ENCODE measurements at regions not wholly inside any gene's neighbourhood (a gene's known extent, or its start where the extent isn't known, plus 50 kb on each side); places are given as distances from the start of the nearest gene placed in this dataset.

DNA sequence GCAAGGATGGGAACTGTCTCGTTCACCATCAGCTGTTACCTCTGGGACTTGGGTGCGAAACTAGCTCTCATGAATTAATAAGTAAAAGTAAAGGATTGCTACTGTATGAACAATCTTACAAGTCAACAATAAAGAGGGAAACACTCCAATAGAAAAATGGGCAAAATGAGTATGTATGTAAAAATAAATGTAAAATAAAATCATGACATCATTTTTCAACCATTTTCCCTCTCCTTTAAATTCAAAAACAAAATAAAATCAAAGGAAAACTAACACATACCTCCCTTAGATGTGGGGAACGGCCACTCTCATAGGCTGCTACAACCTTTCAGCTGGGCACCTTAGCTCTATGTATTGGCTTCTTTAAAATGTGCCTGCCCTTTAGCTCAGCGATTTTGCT lies 389.7 kb upstream of the ARID1B start:
- Histone ChIP-seq H3K4me3 (no peak overlapping the region), H3K9me3 (no peaks in the 10 kb centered on the region), H3K4me1 (replicated peaks) (no peaks in the 10 kb centered on the region), H3K27ac (no peak overlapping the region), H3K36me3 (no peaks in the 10 kb centered on the region), H3K27me3 (replicated peaks; ENCODE audit: insufficient read depth) (no peaks in the 10 kb centered on the region)
- 94% methylated on average over 4 of the region's 4 CpGs for WGBS
- intact Hi-C loops (cut with DNase I): no loop called here
- DNase-seq (ENCODE audit: low spot score): no peak
- no peak for TF ChIP-seq POLR2A (IDR thresholded peaks at IDR 0.05)
- no peak for TF ChIP-seq POLR2AphosphoS5 (IDR thresholded peaks at IDR 0.05)
- TF ChIP-seq, protein P1, sequence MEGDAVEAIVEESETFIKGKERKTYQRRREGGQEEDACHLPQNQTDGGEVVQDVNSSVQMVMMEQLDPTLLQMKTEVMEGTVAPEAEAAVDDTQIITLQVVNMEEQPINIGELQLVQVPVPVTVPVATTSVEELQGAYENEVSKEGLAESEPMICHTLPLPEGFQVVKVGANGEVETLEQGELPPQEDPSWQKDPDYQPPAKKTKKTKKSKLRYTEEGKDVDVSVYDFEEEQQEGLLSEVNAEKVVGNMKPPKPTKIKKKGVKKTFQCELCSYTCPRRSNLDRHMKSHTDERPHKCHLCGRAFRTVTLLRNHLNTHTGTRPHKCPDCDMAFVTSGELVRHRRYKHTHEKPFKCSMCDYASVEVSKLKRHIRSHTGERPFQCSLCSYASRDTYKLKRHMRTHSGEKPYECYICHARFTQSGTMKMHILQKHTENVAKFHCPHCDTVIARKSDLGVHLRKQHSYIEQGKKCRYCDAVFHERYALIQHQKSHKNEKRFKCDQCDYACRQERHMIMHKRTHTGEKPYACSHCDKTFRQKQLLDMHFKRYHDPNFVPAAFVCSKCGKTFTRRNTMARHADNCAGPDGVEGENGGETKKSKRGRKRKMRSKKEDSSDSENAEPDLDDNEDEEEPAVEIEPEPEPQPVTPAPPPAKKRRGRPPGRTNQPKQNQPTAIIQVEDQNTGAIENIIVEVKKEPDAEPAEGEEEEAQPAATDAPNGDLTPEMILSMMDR (IDR thresholded peaks at IDR 0.05): no peak

DNA sequence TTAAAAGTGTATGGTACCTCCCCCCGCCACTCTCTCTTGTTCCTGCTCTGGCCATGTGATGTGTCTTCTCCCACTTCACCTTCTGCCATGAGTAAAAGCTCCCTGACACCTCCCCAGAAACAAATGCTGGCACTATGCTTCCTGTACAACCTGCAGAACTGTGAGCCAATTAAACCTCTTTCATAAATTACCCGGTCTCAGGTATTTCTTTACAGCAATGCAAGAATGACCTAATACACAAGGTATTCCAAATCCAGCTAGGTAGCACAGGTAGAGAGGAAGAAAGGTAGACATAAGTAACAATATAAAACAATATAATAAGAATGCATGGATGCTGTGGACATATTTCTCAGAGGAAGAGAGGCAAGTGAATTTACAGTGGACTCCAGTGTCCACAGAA lies 394.1 kb upstream of the ARID1B start:
- Histone ChIP-seq H3K9me3 (no peaks in the 10 kb centered on the region), H3K4me3 (no peak overlapping the region), H3K27me3 (replicated peaks; ENCODE audit: insufficient read depth) (no peaks in the 10 kb centered on the region), H3K36me3 (no peaks in the 10 kb centered on the region), H3K4me1 (replicated peaks) (no peaks in the 10 kb centered on the region), H3K27ac (no peak overlapping the region)
- DNase-seq (ENCODE audit: low spot score): no peak
- TF ChIP-seq POLR2A (IDR thresholded peaks at IDR 0.05): no peak
- TF ChIP-seq POLR2AphosphoS5 (IDR thresholded peaks at IDR 0.05): no peak
- TF ChIP-seq, protein P1 (IDR thresholded peaks at IDR 0.05): no peak
- 82% methylated on average over 2 of the region's 2 CpGs for WGBS
- intact Hi-C loops (cut with DNase I): no loop called here

DNA sequence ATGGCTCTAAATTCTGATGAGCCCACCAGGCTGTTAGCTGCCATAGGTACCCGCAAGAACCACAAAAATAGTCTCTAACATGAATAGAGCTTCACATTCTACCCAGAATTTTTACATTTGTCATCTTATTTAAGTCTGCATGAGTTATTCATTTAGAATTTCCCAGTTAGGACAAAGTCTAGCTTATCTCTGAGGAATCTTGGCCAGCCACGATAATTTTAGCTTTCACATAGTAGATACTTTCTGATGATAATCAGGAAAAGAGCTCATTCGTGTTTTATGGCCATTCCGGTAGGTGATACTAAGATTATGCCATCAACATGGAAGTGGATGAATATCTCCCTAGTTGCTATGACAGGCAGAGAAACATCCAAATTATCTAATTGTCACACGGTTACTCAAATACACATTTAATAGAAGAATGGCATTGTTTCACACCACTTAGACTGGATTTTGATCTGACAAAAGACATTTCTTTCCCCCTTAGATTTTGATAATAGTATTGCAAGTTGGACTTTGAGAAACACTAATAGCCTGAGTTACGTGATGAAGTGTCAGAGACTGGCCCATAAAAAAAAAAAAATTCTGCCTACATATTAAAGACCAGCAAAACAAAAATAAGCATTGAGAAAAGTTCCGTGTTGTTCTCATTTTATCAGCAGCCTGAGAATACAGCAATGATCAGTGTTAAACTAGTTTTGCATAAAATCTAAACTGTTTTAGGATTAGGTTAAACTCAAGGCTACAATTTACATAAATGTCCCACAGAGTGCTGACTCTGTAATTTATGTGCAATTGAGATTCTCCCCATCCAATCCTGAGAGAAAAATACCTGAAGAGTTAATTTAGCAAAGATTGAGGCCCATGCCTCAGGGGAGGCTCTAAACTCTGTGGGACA lies 397.5 kb upstream of the ARID1B start:
- no peaks in the 10 kb centered on the region for H3K9me3 ChIP-seq
- no peak for TF ChIP-seq POLR2A (IDR thresholded peaks at IDR 0.05)
- TF ChIP-seq POLR2AphosphoS5 (IDR thresholded peaks at IDR 0.05): no peak
- TF ChIP-seq, protein P1 (IDR thresholded peaks at IDR 0.05): no peak
- H3K27ac ChIP-seq: no peak overlapping the region
- 52% methylated on average over 7 of the region's 7 CpGs for WGBS
- intact Hi-C loops (cut with DNase I): no loop called here
- H3K4me3 ChIP-seq: no peak overlapping the region
- no peak for DNase-seq (ENCODE audit: low spot score)
- no peaks in the 10 kb centered on the region for H3K36me3 ChIP-seq
- no peaks in the 10 kb centered on the region for H3K27me3 ChIP-seq (replicated peaks; ENCODE audit: insufficient read depth)
- H3K4me1 ChIP-seq (replicated peaks): no peaks in the 10 kb centered on the region

DNA sequence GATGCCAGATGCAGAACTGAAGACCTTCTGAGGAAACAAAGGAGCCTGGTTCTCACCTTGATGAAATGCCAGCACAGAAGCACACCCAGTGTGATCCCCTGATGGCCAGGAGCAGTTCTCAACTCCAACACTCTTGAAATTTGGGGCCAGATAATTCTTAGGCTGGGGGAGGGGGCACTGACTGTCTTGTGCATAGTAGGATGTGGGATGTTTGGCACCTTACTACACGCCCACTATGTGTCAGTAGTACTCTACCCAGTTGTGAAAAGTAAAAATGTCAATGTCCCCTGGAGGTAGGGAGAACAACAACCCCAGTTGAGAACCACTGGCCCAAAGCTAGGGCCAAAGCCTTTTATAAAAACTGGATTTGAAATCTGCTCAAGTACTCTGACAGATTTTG lies 398.3 kb upstream of the ARID1B start:
- Histone ChIP-seq H3K9me3 (no peaks in the 10 kb centered on the region), H3K4me1 (replicated peaks) (no peaks in the 10 kb centered on the region), H3K36me3 (no peaks in the 10 kb centered on the region), H3K27ac (no peak overlapping the region), H3K4me3 (no peak overlapping the region), H3K27me3 (replicated peaks; ENCODE audit: insufficient read depth) (no peaks in the 10 kb centered on the region)
- TF ChIP-seq POLR2AphosphoS5 (IDR thresholded peaks at IDR 0.05) (no peak), POLR2A (IDR thresholded peaks at IDR 0.05) (no peak)
- TF ChIP-seq, protein P1 (IDR thresholded peaks at IDR 0.05): no peak
- WGBS: 91% methylated on average over 1 of the region's 1 CpG
- no peak for DNase-seq (ENCODE audit: low spot score)
- intact Hi-C loops (cut with DNase I): no loop called here

DNA sequence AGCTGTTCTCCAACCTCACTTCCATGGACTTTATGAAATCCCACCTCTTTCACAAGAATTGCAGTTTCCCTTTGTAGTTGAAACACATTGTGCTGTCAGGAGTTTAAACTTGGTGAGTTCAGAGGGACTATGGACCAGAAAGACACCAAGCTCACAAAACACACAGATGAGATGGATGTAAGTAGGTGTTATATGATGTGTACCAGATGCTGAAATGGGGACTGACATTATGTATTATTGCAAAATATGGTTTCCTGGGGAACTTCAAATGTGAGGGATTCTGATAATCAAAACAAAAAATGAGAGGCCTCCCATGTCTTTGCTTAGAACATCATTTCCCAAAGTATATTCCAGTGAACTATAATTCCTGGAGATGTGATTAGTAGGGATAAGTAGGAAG lies 401.1 kb upstream of the ARID1B start:
- no peaks in the 10 kb centered on the region for H3K9me3 ChIP-seq
- no peak for DNase-seq (ENCODE audit: low spot score)
- H3K27ac ChIP-seq: no peak overlapping the region
- no peaks in the 10 kb centered on the region for H3K27me3 ChIP-seq (replicated peaks; ENCODE audit: insufficient read depth)
- TF ChIP-seq POLR2AphosphoS5 (IDR thresholded peaks at IDR 0.05) (no peak), POLR2A (IDR thresholded peaks at IDR 0.05) (no peak)
- TF ChIP-seq, protein P1 (IDR thresholded peaks at IDR 0.05): no peak
- H3K4me1 ChIP-seq (replicated peaks): no peaks in the 10 kb centered on the region
- no peak overlapping the region for H3K4me3 ChIP-seq
- intact Hi-C loops (cut with DNase I): no loop called here
- H3K36me3 ChIP-seq: no peaks in the 10 kb centered on the region

Measured in prostate gland (tissue), 2 donors.